Neuronal stem cell (in vitro differentiated cells): ENCODE measurements at regions not wholly inside any gene's neighbourhood (a gene's known extent, or its start where the extent isn't known, plus 50 kb on each side); places are given as distances from the start of the nearest gene placed in this dataset.

Source experiments
- DNase-seq: peaks from one replicate; pipeline ENCODE4 v3.0.0-alpha.2; 2013; ENCODE audit warnings: low spot score
- H2AFZ ChIP-seq: one replicate; pipeline ENCODE4 v1.6.1; 2013; ENCODE audit warnings: mild to moderate bottlenecking, low read length, inconsistent platforms
- H2AK5ac ChIP-seq: 2 replicates; pipeline ENCODE4 v1.6.1; 2013; ENCODE audit warnings: low read depth, mild to moderate bottlenecking, inconsistent platforms, low read length, moderate library complexity, mixed read lengths
- H2BK120ac ChIP-seq: 2 replicates; pipeline ENCODE4 v1.6.1; 2013; ENCODE audit warnings: low read depth, mild to moderate bottlenecking, inconsistent platforms, low read length, moderate library complexity, mixed read lengths
- H2BK12ac ChIP-seq: one replicate; pipeline ENCODE4 v1.6.1; 2013; ENCODE audit warnings: low read length, inconsistent platforms
- H2BK15ac ChIP-seq: 2 replicates; pipeline ENCODE4 v1.6.1; 2013; ENCODE audit warnings: mild to moderate bottlenecking, low read length, inconsistent platforms, mixed read lengths
- H2BK5ac ChIP-seq: one replicate; pipeline ENCODE4 v1.6.1; 2013; ENCODE audit warnings: inconsistent platforms, mild to moderate bottlenecking, low read length, moderate library complexity
- H3K14ac ChIP-seq: one replicate; pipeline ENCODE4 v1.6.1; 2013; ENCODE audit warnings: low read length, inconsistent platforms
- H3K18ac ChIP-seq: 2 replicates; pipeline ENCODE4 v1.6.1; 2013; ENCODE audit warnings: low read length, inconsistent platforms
- H3K23ac ChIP-seq: 2 replicates; pipeline ENCODE4 v1.6.1; 2013; ENCODE audit warnings: low read depth, mild to moderate bottlenecking, mixed read lengths, low read length, inconsistent platforms; ENCODE audit not compliant: poor library complexity
- H3K27ac ChIP-seq: replicated peaks from 3 replicates; pipeline ENCODE4 v1.5.1; 2013; ENCODE audit warnings: low read length, inconsistent platforms
- H3K27me3 ChIP-seq, 3 experiments: 2 replicates each; pipeline ENCODE4 v1.6.1; 2013; ENCODE audit warnings: low read length in 3 of 3, mild to moderate bottlenecking in 2 of 3, inconsistent platforms in 1 of 3, low read depth in 1 of 3, mixed read lengths in 1 of 3, moderate library complexity in 1 of 3; ENCODE audit not compliant: control insufficient read depth in 3 of 3, insufficient read depth in 3 of 3
- H3K36me3 ChIP-seq, 2 donors: replicated peaks in 1 of 2; 2 replicates each; pipeline ENCODE4 v1.6.1; 2013; ENCODE audit warnings: low read length in 2 of 2; ENCODE audit not compliant: control insufficient read depth in 2 of 2, insufficient read depth in 2 of 2
- H3K4ac ChIP-seq: 2 replicates; pipeline ENCODE4 v1.6.1; 2013; ENCODE audit warnings: inconsistent platforms, mild to moderate bottlenecking, low read length, moderate library complexity
- H3K4me1 ChIP-seq, 2 donors: 1 replicate in 1 of 2; 2 replicates in 1 of 2; pipeline ENCODE4 v1.6.1; 2013; ENCODE audit warnings: low read length in 2 of 2, low read depth in 1 of 2; ENCODE audit not compliant: control insufficient read depth in 2 of 2, insufficient read depth in 1 of 2
- H3K4me2 ChIP-seq: one replicate; pipeline ENCODE4 v1.6.1; 2013; ENCODE audit warnings: mild to moderate bottlenecking, low read length, inconsistent platforms; ENCODE audit not compliant: insufficient read depth, poor library complexity, severe bottlenecking
- H3K4me3 ChIP-seq, 2 donors: 2 replicates each; pipeline ENCODE4 v1.5.1; 2013; ENCODE audit warnings: low read length in 2 of 2, mild to moderate bottlenecking in 2 of 2, inconsistent platforms in 1 of 2, moderate library complexity in 1 of 2
- H3K79me1 ChIP-seq: one replicate; pipeline ENCODE4 v1.6.1; 2013; ENCODE audit warnings: low read depth, mild to moderate bottlenecking, inconsistent platforms, low read length, moderate library complexity
- H3K9ac ChIP-seq: one replicate; pipeline ENCODE4 v1.6.1; 2013; ENCODE audit warnings: mild to moderate bottlenecking, low read depth, low read length, inconsistent platforms; ENCODE audit not compliant: poor library complexity
- H3K9me3 ChIP-seq, 2 donors: replicated peaks in 1 of 2; 2 replicates each; pipeline versions ENCODE3 to v1.6.1; 2013; ENCODE audit warnings: low read length in 2 of 2, mild to moderate bottlenecking in 2 of 2, inconsistent platforms in 1 of 2, low read depth in 1 of 2, mixed read lengths in 1 of 2, moderate library complexity in 1 of 2; ENCODE audit not compliant: control insufficient read depth in 2 of 2, insufficient read depth in 1 of 2
- H4K8ac ChIP-seq: one replicate; pipeline ENCODE4 v1.6.1; 2013; ENCODE audit warnings: low read depth, mild to moderate bottlenecking, inconsistent platforms, low read length, moderate library complexity
- H4K91ac ChIP-seq: one replicate; pipeline ENCODE4 v1.6.1; 2013; ENCODE audit warnings: low read length, low read depth, mild to moderate bottlenecking, inconsistent platforms; ENCODE audit not compliant: poor library complexity
- WGBS, 2 donors: extraction: QIAGEN DNeasy Blood & Tissue Kit; methylation state at CpG; one replicate each; pipeline ENCODE4 v1.1.7; 2013; ENCODE audit warnings: missing lambda C conversion rate in 2 of 2, mixed read lengths in 1 of 2; ENCODE audit not compliant: insufficient read length in 2 of 2, insufficient replicate concordance in 1 of 2; ENCODE audit errors: extremely low coverage in 2 of 2; 5-methylcytosine and 5-hydroxymethylcytosine counted together

- WGBS, 2 donors = no CpG with 5 or more reads among the region's 5 CpGs
Observed at GRCh38 chr6:105669232-105669631, 266.4 kb upstream of the PREP start.

GRCh38 chr6:105667056-105667455 is 264.2 kb upstream of the PREP start:
- Histone ChIP-seq H3K27ac (no peak overlapping the region), H2BK15ac (no peak overlapping the region), H3K79me1 (no peaks in the 10 kb centered on the region), H3K4me2 (no peak overlapping the region), H3K4me1 (no peaks in the 10 kb centered on the region), H3K4me3 (no peak overlapping the region), H3K27me3 (no peaks in the 10 kb centered on the region), H4K8ac (no peak overlapping the region), H3K18ac (no peak overlapping the region), H3K23ac (no peak overlapping the region), H3K9me3 (peaks cover 0 to 3% of the 10 kb centered on the region in 2 donors), H2AK5ac (no peak overlapping the region), H2BK120ac (no peak overlapping the region), H3K36me3 (no peaks in the 10 kb centered on the region), H3K9ac (no peak overlapping the region), H3K14ac (no peak overlapping the region), H2AFZ (no peak overlapping the region), H2BK5ac (no peak overlapping the region), H2BK12ac (no peak overlapping the region), H3K4ac (no peak overlapping the region), H4K91ac (no peak overlapping the region)
- DNase-seq = no peak
- WGBS, 2 donors = no CpG with 5 or more reads among the region's 12 CpGs

More at GRCh38 chr6:105669232-105669631, 266.4 kb upstream of the PREP start:
- H3K27me3 ChIP-seq = no peaks in the 10 kb centered on the region
- H3K36me3 ChIP-seq = no peaks in the 10 kb centered on the region
- H3K14ac ChIP-seq = no peak overlapping the region
- no peak for DNase-seq
- H4K91ac ChIP-seq = no peak overlapping the region
- no peaks in the 10 kb centered on the region for H3K79me1 ChIP-seq
- H4K8ac ChIP-seq = no peak overlapping the region
- H3K23ac ChIP-seq = no peak overlapping the region
- H3K4me1 ChIP-seq = no peaks in the 10 kb centered on the region
- no peak overlapping the region for H2BK120ac ChIP-seq
- H2BK15ac ChIP-seq = no peak overlapping the region
- H2BK5ac ChIP-seq = no peak overlapping the region
- no peak overlapping the region for H3K4me3 ChIP-seq
- H3K18ac ChIP-seq = no peak overlapping the region
- H3K4me2 ChIP-seq = no peak overlapping the region
- no peak overlapping the region for H2AFZ ChIP-seq
- no peak overlapping the region for H3K9ac ChIP-seq
- H3K9me3 ChIP-seq = peaks cover 0 to 3% of the 10 kb centered on the region in 2 donors
- no peak overlapping the region for H3K4ac ChIP-seq
- no peak overlapping the region for H2AK5ac ChIP-seq
- no peak overlapping the region for H2BK12ac ChIP-seq
- no peak overlapping the region for H3K27ac ChIP-seq

GRCh38 chr6:105664931-105665330 is 262.0 kb upstream of the PREP start:
- Histone ChIP-seq H3K14ac (no peak overlapping the region), H3K9ac (no peak overlapping the region), H3K9me3 (peaks cover 0 to 3% of the 10 kb centered on the region in 2 donors), H2AK5ac (no peak overlapping the region), H4K8ac (no peak overlapping the region), H2BK12ac (no peak overlapping the region), H2BK15ac (no peak overlapping the region), H2BK120ac (no peak overlapping the region), H3K27me3 (no peaks in the 10 kb centered on the region), H3K4ac (no peak overlapping the region), H3K18ac (no peak overlapping the region), H3K4me3 (no peak overlapping the region), H3K36me3 (no peaks in the 10 kb centered on the region), H3K4me1 (no peaks in the 10 kb centered on the region), H4K91ac (no peak overlapping the region), H2AFZ (no peak overlapping the region), H3K23ac (no peak overlapping the region), H3K79me1 (no peaks in the 10 kb centered on the region), H3K27ac (no peak overlapping the region), H2BK5ac (no peak overlapping the region), H3K4me2 (no peak overlapping the region)
- WGBS, 2 donors = no CpG with 5 or more reads among the region's 2 CpGs
- no peak for DNase-seq

GRCh38 chr6:105651969-105652368 is 249.1 kb upstream of the PREP start:
- Histone ChIP-seq H2AFZ (no peak overlapping the region), H4K8ac (no peak overlapping the region), H3K9ac (no peak overlapping the region), H3K4me2 (no peak overlapping the region), H3K18ac (no peak overlapping the region), H2BK120ac (no peak overlapping the region), H3K27ac (no peak overlapping the region), H3K79me1 (no peaks in the 10 kb centered on the region), H3K36me3 (no peaks in the 10 kb centered on the region), H3K14ac (no peak overlapping the region), H3K4me1 (peaks cover 0 to 3% of the 10 kb centered on the region in 2 donors), H2BK15ac (no peak overlapping the region), H3K27me3 (no peaks in the 10 kb centered on the region), H3K23ac (no peak overlapping the region), H3K9me3 (no peaks in the 10 kb centered on the region), H2BK12ac (no peak overlapping the region), H3K4ac (no peak overlapping the region), H2AK5ac (no peak overlapping the region), H2BK5ac (no peak overlapping the region), H3K4me3 (no peak overlapping the region), H4K91ac (no peak overlapping the region)
- DNase-seq = no peak
- WGBS, 2 donors = no CpG with 5 or more reads among the region's 2 CpGs
